ENCODE measurements at regions not wholly inside any gene's neighbourhood (a gene's known extent, or its start where the extent isn't known, plus 50 kb on each side); places are given as distances from the start of the nearest gene placed in this dataset.

GRCh38 chr1:234719454-234720251, 109.7 kb upstream of the IRF2BP2 start (continued):
- TF ChIP-seq ZNF609 (CRISPR knock-in tag; IDR thresholded peaks at IDR 0.05; ENCODE audit: borderline replicate concordance) (peak; percentile 54; the same call in 1 of the 2 replicates), ATM (IDR thresholded peaks at IDR 0.05; ENCODE audit: borderline replicate concordance) (no peak), ZNF496 (CRISPR knock-in tag; IDR thresholded peaks at IDR 0.05; ENCODE audit: insufficient replicate concordance) (no peak), SMYD3 (CRISPR knock-in tag; IDR thresholded peaks at IDR 0.05) (no peak), POGZ (CRISPR knock-in tag; IDR thresholded peaks at IDR 0.05) (no peak), KDM2A (CRISPR knock-in tag; IDR thresholded peaks at IDR 0.05; ENCODE audit: borderline replicate concordance, low read depth) (0 out of 2 replicates have a peak, but pooled peaks have one; percentile 32), ZNF792 (CRISPR knock-in tag; IDR thresholded peaks at IDR 0.05) (peak; percentile 54), PRMT3 (CRISPR knock-in tag; IDR thresholded peaks at IDR 0.05; ENCODE audit: borderline replicate concordance, low read depth) (no peak), YEATS2 (CRISPR knock-in tag; IDR thresholded peaks at IDR 0.05; ENCODE audit: borderline replicate concordance) (0 out of 2 replicates have a peak, but pooled peaks have one; percentile 10), RBM22 (optimal IDR thresholded peaks at IDR 0.05; ENCODE audit: low read length) (no peak), ZNF574 (CRISPR knock-in tag; IDR thresholded peaks at IDR 0.05) (peak; percentile 65), POGK (CRISPR knock-in tag; conservative IDR thresholded peaks at IDR 0.05) (no peak), BCL3 (CRISPR knock-in tag; IDR thresholded peaks at IDR 0.05) (no peak), ZBTB46 (CRISPR knock-in tag; IDR thresholded peaks at IDR 0.05; ENCODE audit: borderline replicate concordance) (no peak), ZNF138 (CRISPR knock-in tag; IDR thresholded peaks at IDR 0.05; ENCODE audit: low read depth) (no peak), ZNF772 (CRISPR knock-in tag; IDR thresholded peaks at IDR 0.05) (peak; percentile 70)
